NCI-H1694 (cell line): ENCODE measurements at regions not wholly inside any gene's neighbourhood (a gene's known extent, or its start where the extent isn't known, plus 50 kb on each side); places are given as distances from the start of the nearest gene placed in this dataset.
"Not testable (repeated sequence)": the region's sequence is repeated elsewhere in the genome, so short reads cannot be mapped to it uniquely, and the experiment has no call there.

Experiments used
- DNase-seq: peaks from one replicate; lab custom pipeline; 2025; lab: John Stamatoyannopoulos, UW

GRCh38 chr4:52373650-52374049 is 285.5 kb downstream of the USP46 start:
- DNase-seq: no peak

GRCh38 chr4:52374877-52375276 is 284.2 kb downstream of the USP46 start:
- no peak for DNase-seq

GRCh38 chr4:52376132-52376704 is 282.9 kb downstream of the USP46 start:
- DNase-seq: peak; percentile 68

- DNase-seq: no peak
These were observed 281.5 kb downstream of the USP46 start for GRCh38 chr4:52377563-52377962.

- no peak for DNase-seq
These were observed 251.6 kb downstream of the USP46 start for GRCh38 chr4:52407545-52407944.

GRCh38 chr4:52408032-52408431 is 251.1 kb downstream of the USP46 start:
- DNase-seq: no peak

GRCh38 chr4:52408471-52408870 is 250.6 kb downstream of the USP46 start:
- no peak for DNase-seq

- not testable (repeated sequence) for DNase-seq
These were observed 249.3 kb downstream of the USP46 start for GRCh38 chr4:52409766-52410165.

- no peak for DNase-seq
These were observed 248.1 kb downstream of the USP46 start for GRCh38 chr4:52410971-52411370.

- no peak for DNase-seq
These were observed 238.8 kb downstream of the USP46 start for GRCh38 chr4:52420330-52420729.

GRCh38 chr4:52421811-52422213 is 237.3 kb downstream of the USP46 start:
- DNase-seq: no peak

GRCh38 chr4:52423967-52424366 is 235.1 kb downstream of the USP46 start:
- no peak for DNase-seq

- no peak for DNase-seq
These were observed 233.3 kb downstream of the USP46 start for GRCh38 chr4:52425751-52426326.

GRCh38 chr4:52431410-52431809 is 227.7 kb downstream of the USP46 start:
- DNase-seq: no peak

GRCh38 chr4:52431869-52432268 is 227.2 kb downstream of the USP46 start:
- DNase-seq: no peak

- DNase-seq: not testable (repeated sequence)
These were observed 216.6 kb downstream of the USP46 start for GRCh38 chr4:52442524-52442923.

GRCh38 chr4:52472444-52472843 is 186.7 kb downstream of the USP46 start:
- DNase-seq: no peak

- DNase-seq: no peak
These were observed 181.8 kb downstream of the USP46 start for GRCh38 chr4:52477191-52477780.

GRCh38 chr4:52483186-52483890 is 175.8 kb downstream of the USP46 start:
- no peak for DNase-seq

GRCh38 chr4:52507774-52508173 is 151.3 kb downstream of the USP46 start:
- no peak for DNase-seq

GRCh38 chr4:52510939-52511565 is 148.0 kb downstream of the USP46 start:
- no peak for DNase-seq

GRCh38 chr4:52511825-52512224 is 147.3 kb downstream of the USP46 start:
- DNase-seq: no peak

- no peak for DNase-seq
These were observed 146.8 kb downstream of the USP46 start for GRCh38 chr4:52512291-52512690.
